ENCODE measurements at regions not wholly inside any gene's neighbourhood (a gene's known extent, or its start where the extent isn't known, plus 50 kb on each side); places are given as distances from the start of the nearest gene placed in this dataset.
"Not testable (repeated sequence)": the region's sequence is repeated elsewhere in the genome, so short reads cannot be mapped to it uniquely, and the experiment has no call there.

- peak; percentile 14 for DNase-seq (ENCODE audit: low read depth, low spot score)
Measured at GRCh38 chr2:163119966-163120365, 281.4 kb upstream of the KCNH7 start.

- DNase-seq (ENCODE audit: low read depth, low spot score), result no peak
Measured at GRCh38 chr2:163086940-163087339, 248.4 kb upstream of the KCNH7 start.

- DNase-seq (ENCODE audit: low read depth, low spot score), result not testable (repeated sequence)
Measured at GRCh38 chr2:163085366-163086024, 246.9 kb upstream of the KCNH7 start.

GRCh38 chr2:163081754-163082153 lies 243.2 kb upstream of the KCNH7 start:
- no peak for DNase-seq (ENCODE audit: low read depth, low spot score)

GRCh38 chr2:163077241-163077640 lies 238.7 kb upstream of the KCNH7 start:
- peak; percentile 10 for DNase-seq (ENCODE audit: low read depth, low spot score)

- no peak for DNase-seq (ENCODE audit: low read depth, low spot score)
Measured at GRCh38 chr2:163066085-163066484, 227.5 kb upstream of the KCNH7 start.

- no peak for DNase-seq (ENCODE audit: low read depth, low spot score)
Measured at GRCh38 chr2:163062524-163062923, 224.0 kb upstream of the KCNH7 start.

GRCh38 chr2:163046615-163047014 lies 208.0 kb upstream of the KCNH7 start:
- DNase-seq (ENCODE audit: low read depth, low spot score), result no peak

- DNase-seq (ENCODE audit: low read depth, low spot score), result no peak
Measured at GRCh38 chr2:163045830-163046229, 207.3 kb upstream of the KCNH7 start.

GRCh38 chr2:163044114-163044513 lies 205.5 kb upstream of the KCNH7 start:
- DNase-seq (ENCODE audit: low read depth, low spot score), result no peak

- DNase-seq (ENCODE audit: low read depth, low spot score), result no peak
Measured at GRCh38 chr2:163043201-163043600, 204.6 kb upstream of the KCNH7 start.

- no peak for DNase-seq (ENCODE audit: low read depth, low spot score)
Measured at GRCh38 chr2:163039266-163039665, 200.7 kb upstream of the KCNH7 start.

GRCh38 chr2:163028807-163029206 lies 190.2 kb upstream of the KCNH7 start:
- DNase-seq (ENCODE audit: low read depth, low spot score), result no peak

GRCh38 chr2:163026136-163026775 lies 187.7 kb upstream of the KCNH7 start:
- DNase-seq (ENCODE audit: low read depth, low spot score), result not testable (repeated sequence)

GRCh38 chr2:163016882-163017281 lies 178.3 kb upstream of the KCNH7 start:
- DNase-seq (ENCODE audit: low read depth, low spot score), result not testable (repeated sequence)

GRCh38 chr2:163011000-163011399 lies 172.4 kb upstream of the KCNH7 start:
- no peak for DNase-seq (ENCODE audit: low read depth, low spot score)

- DNase-seq (ENCODE audit: low read depth, low spot score), result no peak
Measured at GRCh38 chr2:163008642-163009041, 170.1 kb upstream of the KCNH7 start.

GRCh38 chr2:162994718-162995117 lies 156.2 kb upstream of the KCNH7 start:
- DNase-seq (ENCODE audit: low read depth, low spot score), result no peak

- DNase-seq (ENCODE audit: low read depth, low spot score), result no peak
Measured at GRCh38 chr2:162992828-162993227, 154.3 kb upstream of the KCNH7 start.

GRCh38 chr2:162989507-162989906 lies 150.9 kb upstream of the KCNH7 start:
- no peak for DNase-seq (ENCODE audit: low read depth, low spot score)

- no peak for DNase-seq (ENCODE audit: low read depth, low spot score)
Measured at GRCh38 chr2:162974771-162975170, 136.2 kb upstream of the KCNH7 start.

- no peak for DNase-seq (ENCODE audit: low read depth, low spot score)
Measured at GRCh38 chr2:162972383-162972782, 133.8 kb upstream of the KCNH7 start.

- DNase-seq (ENCODE audit: low read depth, low spot score), result no peak
Measured at GRCh38 chr2:162968306-162968705, 129.7 kb upstream of the KCNH7 start.

GRCh38 chr2:162967811-162968210 lies 129.2 kb upstream of the KCNH7 start:
- DNase-seq (ENCODE audit: low read depth, low spot score), result no peak
